GM20000 (cell line): ENCODE measurements at regions not wholly inside any gene's neighbourhood (a gene's known extent, or its start where the extent isn't known, plus 50 kb on each side); places are given as distances from the start of the nearest gene placed in this dataset.

Experiments
- DNase-seq: peaks from one replicate; pipeline ENCODE4 v3.0.0; 2012; ENCODE audit warnings: low spot score
- TF ChIP-seq, protein P1 (sequence below): IDR thresholded peaks from 2 replicates; pipeline ENCODE4 v1.5.1; 2012; ENCODE audit warnings: mild to moderate bottlenecking, control low read depth; ENCODE audit errors: extremely low read depth, missing control alignments

DNA sequence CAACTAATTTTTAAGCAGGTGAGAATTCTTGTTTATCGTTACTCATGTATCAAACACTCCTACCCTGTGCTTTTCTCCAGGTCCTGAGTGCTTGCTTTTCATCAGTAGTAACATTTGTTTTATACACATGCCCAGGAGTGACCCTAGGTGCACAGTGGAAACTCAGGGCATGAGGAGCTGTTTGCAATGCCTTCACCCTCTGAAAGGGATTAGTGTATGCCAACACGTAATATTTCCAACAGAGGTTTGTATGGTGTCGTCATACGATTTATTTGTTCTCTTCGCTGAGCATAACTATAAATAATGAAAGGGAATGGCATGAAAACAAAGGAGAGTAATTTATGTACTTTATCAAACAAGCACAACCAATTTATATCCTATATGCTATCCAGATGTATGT is 537.4 kb upstream of the MMS22L start:
- TF ChIP-seq, protein P1, sequence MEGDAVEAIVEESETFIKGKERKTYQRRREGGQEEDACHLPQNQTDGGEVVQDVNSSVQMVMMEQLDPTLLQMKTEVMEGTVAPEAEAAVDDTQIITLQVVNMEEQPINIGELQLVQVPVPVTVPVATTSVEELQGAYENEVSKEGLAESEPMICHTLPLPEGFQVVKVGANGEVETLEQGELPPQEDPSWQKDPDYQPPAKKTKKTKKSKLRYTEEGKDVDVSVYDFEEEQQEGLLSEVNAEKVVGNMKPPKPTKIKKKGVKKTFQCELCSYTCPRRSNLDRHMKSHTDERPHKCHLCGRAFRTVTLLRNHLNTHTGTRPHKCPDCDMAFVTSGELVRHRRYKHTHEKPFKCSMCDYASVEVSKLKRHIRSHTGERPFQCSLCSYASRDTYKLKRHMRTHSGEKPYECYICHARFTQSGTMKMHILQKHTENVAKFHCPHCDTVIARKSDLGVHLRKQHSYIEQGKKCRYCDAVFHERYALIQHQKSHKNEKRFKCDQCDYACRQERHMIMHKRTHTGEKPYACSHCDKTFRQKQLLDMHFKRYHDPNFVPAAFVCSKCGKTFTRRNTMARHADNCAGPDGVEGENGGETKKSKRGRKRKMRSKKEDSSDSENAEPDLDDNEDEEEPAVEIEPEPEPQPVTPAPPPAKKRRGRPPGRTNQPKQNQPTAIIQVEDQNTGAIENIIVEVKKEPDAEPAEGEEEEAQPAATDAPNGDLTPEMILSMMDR = no peak
- DNase-seq = no peak

- TF ChIP-seq, protein P1 = no peak
- no peak for DNase-seq
Observed at GRCh38 chr6:97822632-97823031, 539.6 kb upstream of the MMS22L start.

DNA sequence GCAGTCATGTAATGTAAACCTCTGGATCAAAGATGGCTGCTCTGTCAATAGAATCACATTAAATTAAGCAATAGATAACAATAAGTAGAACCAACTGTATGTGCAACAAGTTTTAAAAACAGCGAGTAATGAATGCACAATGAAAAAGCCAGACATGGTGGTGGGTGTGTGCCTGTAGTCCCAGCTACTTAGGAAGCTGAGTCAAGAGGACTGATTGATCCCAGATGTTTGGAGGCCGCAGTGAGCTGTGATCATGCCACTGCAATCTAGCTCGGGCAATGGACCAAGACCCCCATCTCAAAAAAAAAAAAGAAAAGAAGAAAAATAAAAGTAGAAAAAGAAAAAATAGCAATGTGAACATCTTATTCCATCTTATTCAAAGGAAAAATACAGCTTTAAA is 558.7 kb upstream of the MMS22L start:
- TF ChIP-seq, protein P1 = no peak
- DNase-seq = no peak

- no peak for DNase-seq
- TF ChIP-seq, protein P1 = no peak
Observed at GRCh38 chr6:97842521-97842920, 559.5 kb upstream of the MMS22L start.

DNA sequence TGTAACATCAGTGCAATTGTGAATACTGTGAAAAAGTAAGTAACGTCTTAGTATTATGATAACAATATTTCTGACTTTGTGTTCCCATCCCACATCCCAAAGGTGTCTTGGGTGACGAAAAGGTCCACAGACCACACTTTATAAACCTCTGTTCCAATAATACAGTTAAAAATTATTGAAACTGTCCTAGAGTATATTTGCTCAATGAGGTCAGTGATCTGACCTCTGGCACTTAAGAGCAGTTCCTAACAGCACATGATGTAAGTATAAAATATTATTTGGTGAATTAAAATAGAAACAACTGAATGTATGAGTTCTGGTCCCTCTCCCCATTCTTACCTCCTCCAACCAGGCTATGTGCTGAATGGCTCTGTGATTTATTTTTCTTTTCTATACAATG is 566.4 kb upstream of the MMS22L start:
- DNase-seq = no peak
- TF ChIP-seq, protein P1 = no peak

DNA sequence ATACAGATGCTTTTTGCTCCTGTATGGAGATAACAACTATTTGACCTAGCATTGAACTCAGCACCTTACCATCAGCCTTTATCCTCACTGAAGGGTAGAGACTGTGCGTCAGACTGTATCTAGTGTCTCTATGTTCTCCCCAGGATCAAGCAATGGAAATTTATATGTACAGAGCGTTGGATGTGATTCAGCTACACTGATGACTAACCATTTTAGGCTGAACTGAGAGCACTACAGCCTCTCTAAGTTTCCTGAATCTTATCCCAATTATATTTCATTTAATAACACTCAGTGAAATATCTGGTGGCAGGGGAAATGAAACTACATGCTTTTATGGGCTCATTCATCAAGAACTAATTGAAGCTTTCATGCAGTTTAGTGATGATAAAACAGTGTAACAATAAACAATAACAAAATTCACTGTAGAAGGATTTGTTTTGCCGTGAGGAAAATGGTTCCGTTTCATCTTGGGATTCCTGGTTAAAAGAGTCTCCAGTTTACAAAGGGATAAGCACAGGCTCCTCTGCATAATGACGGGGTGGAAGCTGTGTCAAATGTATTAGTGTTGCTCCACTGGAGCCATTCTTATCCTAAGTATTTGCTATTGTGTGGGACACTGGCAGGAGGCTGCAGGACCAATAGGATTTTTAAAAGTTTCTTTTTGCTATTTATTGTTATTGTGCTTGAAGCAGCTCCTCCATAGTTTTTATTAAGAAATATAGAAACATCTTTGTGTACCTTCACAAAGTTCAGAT is 567.6 kb upstream of the MMS22L start:
- TF ChIP-seq, protein P1 = no peak
- DNase-seq = no peak

DNA sequence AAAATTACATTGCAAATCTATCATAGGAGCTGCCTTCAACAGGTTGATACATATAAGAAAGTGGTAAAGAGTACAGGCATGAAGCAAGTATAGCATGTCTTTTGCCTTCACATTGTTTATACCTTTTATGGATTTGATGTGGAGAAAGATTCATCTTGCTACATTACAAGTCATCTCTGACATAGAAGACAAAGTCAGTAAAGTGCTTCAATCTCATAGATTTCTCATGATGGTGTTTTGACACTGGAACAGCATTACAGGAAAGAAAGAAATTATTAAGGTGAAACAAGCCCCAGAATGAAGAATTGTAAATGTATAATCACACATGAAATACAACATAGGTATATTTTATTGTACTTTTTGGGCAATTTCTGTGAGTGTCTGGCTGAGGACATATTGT is 580.7 kb upstream of the MMS22L start:
- TF ChIP-seq, protein P1 = no peak
- DNase-seq = no peak
